CD4-positive, alpha-beta T cell (primary cell): ENCODE measurements at regions not wholly inside any gene's neighbourhood (a gene's known extent, or its start where the extent isn't known, plus 50 kb on each side); places are given as distances from the start of the nearest gene placed in this dataset.

Experiments
- ATAC-seq: fragments of 200-7000 bp; cut with Tn5 transposase; one replicate; pipeline ENCODE4 v1.10.0; 2022; ENCODE audit warnings: mild to moderate bottlenecking; ENCODE audit not compliant: poor library complexity
- CTCF ChIA-PET: fragments of 350-600 bp; sonication (Branson Sonifier 250); formaldehyde crosslinking; loops from one replicate; lab custom pipeline; 2021; ENCODE audit warnings: antibody characterized with exemption, inconsistent platforms; lab: Charles Lee
- POLR2A ChIA-PET: fragments of 350-600 bp; sonication (Branson Sonifier 250); formaldehyde crosslinking; loops from one replicate; lab custom pipeline; 2021; ENCODE audit warnings: antibody characterized with exemption, inconsistent platforms; lab: Charles Lee
- DNase-seq, 14 experiments: peaks; one replicate each; pipeline ENCODE4 v3.0.0-alpha.2; 2013 to 2020; ENCODE audit warnings: mixed read lengths in 2 of 14
- H3K27ac ChIP-seq, 2 donors: one replicate each; pipeline versions ENCODE4 v1.5.1 to v1.7.0; 2013; ENCODE audit warnings: low read length in 2 of 2, low read depth in 1 of 2, mild to moderate bottlenecking in 1 of 2
- H3K27me3 ChIP-seq, 2 experiments: 1 replicate in 1 of 2; 2 replicates in 1 of 2; pipeline versions ENCODE4 v1.6.1 to v1.7.0; 2013; ENCODE audit warnings: low read length in 2 of 2, control low read depth in 1 of 2, mild to moderate bottlenecking in 1 of 2, moderate library complexity in 1 of 2; ENCODE audit not compliant: insufficient read depth in 2 of 2, control insufficient read depth in 1 of 2
- H3K36me3 ChIP-seq: one replicate; pipeline ENCODE4 v1.6.1; 2013; ENCODE audit warnings: low read length, control low read depth; ENCODE audit not compliant: insufficient read depth
- H3K4me1 ChIP-seq: one replicate; pipeline ENCODE4 v1.6.1; 2013; ENCODE audit warnings: low read length, control low read depth; ENCODE audit not compliant: insufficient read depth
- H3K4me3 ChIP-seq: one replicate; pipeline ENCODE4 v1.5.1; 2013; ENCODE audit warnings: mild to moderate bottlenecking, low read length, moderate library complexity
- H3K9me3 ChIP-seq, 2 experiments: 1 replicate in 1 of 2; 2 replicates in 1 of 2; pipeline versions ENCODE4 v1.6.1 to v1.7.0; 2013; ENCODE audit warnings: low read length in 2 of 2, mild to moderate bottlenecking in 2 of 2, control low read depth in 1 of 2, moderate library complexity in 1 of 2; ENCODE audit not compliant: control insufficient read depth in 1 of 2, insufficient read depth in 1 of 2
- H3K27ac Mint-ChIP-seq: one replicate; pipeline ENCODE4 v1.8.0; 2020; ENCODE audit warnings: mixed read lengths
- H3K27me3 Mint-ChIP-seq: one replicate; pipeline ENCODE4 v1.8.0; 2021; ENCODE audit warnings: mixed read lengths
- H3K36me3 Mint-ChIP-seq: one replicate; pipeline ENCODE4 v1.8.0; 2021; ENCODE audit warnings: low read depth, mixed read lengths
- H3K4me1 Mint-ChIP-seq: one replicate; pipeline ENCODE4 v1.8.0; 2021; ENCODE audit warnings: low read depth, mixed read lengths
- H3K4me3 Mint-ChIP-seq: one replicate; pipeline ENCODE4 v1.8.0; 2020; ENCODE audit warnings: mild to moderate bottlenecking, mixed read lengths
- H3K9me3 Mint-ChIP-seq: one replicate; pipeline ENCODE4 v1.8.0; 2020; ENCODE audit warnings: mixed read lengths
- intact Hi-C, 2 experiments: fragments of 100-400 bp; cut with DNase I in 1 of 2; cut with micrococcal nuclease in 1 of 2; formaldehyde crosslinking; loops; one replicate each; pipeline versions ENCODE4 v1.15.1 to v1.9.0; 2023 to 2025; cut with DNase I, micrococcal nuclease
- TF ChIP-seq, protein P1 (sequence below): fragments of 200-600 bp; IDR thresholded peaks from one replicate; pipeline ENCODE4 v1.8.0; 2022; ENCODE audit warnings: antibody characterized with exemption, mild to moderate bottlenecking

DNA sequence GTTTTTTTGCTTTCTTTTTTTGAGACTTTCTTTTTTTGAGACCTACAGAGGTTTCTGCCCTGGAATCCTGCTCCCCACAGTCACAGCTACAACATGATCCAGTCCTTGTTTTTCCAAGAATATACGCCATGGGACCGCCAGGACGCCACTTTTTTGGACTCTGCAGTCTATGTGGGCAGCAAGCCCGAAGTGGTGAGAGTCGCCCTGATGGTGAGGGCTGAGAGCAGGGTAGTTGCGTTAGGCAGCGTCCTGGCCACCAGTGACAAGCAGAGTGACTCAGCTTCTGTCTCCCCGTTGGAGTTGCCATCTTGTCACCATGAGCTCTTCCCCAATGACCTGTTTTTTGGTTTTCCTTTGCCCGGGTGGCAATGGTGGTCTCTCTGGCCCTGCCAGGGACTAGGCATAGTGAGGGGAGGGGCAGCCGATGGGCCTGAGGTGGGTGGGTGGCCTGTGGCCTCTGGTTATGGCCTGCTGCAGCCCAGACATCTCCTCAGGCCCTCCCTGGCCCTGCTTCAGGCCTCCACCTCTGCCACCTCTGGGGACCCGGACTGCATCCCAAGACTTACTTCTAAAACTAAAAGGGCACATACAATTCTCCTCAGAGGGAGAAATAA is 88.0 kb upstream of the MALRD1 start:
- DNase-seq (no peak), ATAC-seq (no peak)
- Histone ChIP-seq H3K27ac (no peak overlapping the region), H3K4me1 (no peaks in the 10 kb centered on the region), H3K9me3 (peaks cover 0 to 20% of the 10 kb centered on the region in 2 experiments), H3K27me3 (no peaks in the 10 kb centered on the region), H3K4me3 (no peak overlapping the region), H3K36me3 (no peaks in the 10 kb centered on the region)
- TF ChIP-seq, protein P1, sequence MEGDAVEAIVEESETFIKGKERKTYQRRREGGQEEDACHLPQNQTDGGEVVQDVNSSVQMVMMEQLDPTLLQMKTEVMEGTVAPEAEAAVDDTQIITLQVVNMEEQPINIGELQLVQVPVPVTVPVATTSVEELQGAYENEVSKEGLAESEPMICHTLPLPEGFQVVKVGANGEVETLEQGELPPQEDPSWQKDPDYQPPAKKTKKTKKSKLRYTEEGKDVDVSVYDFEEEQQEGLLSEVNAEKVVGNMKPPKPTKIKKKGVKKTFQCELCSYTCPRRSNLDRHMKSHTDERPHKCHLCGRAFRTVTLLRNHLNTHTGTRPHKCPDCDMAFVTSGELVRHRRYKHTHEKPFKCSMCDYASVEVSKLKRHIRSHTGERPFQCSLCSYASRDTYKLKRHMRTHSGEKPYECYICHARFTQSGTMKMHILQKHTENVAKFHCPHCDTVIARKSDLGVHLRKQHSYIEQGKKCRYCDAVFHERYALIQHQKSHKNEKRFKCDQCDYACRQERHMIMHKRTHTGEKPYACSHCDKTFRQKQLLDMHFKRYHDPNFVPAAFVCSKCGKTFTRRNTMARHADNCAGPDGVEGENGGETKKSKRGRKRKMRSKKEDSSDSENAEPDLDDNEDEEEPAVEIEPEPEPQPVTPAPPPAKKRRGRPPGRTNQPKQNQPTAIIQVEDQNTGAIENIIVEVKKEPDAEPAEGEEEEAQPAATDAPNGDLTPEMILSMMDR: no peak
- intact Hi-C loops: no loop called here
- Mint-ChIP-seq H3K27ac (no peak overlapping the region), H3K9me3 (peaks cover 2% of the 10 kb centered on the region), H3K4me1 (no peaks in the 10 kb centered on the region), H3K36me3 (no peaks in the 10 kb centered on the region), H3K27me3 (no peaks in the 10 kb centered on the region), H3K4me3 (no peak overlapping the region)
- CTCF ChIA-PET: no interaction called here
- POLR2A ChIA-PET: no interaction called here

DNA sequence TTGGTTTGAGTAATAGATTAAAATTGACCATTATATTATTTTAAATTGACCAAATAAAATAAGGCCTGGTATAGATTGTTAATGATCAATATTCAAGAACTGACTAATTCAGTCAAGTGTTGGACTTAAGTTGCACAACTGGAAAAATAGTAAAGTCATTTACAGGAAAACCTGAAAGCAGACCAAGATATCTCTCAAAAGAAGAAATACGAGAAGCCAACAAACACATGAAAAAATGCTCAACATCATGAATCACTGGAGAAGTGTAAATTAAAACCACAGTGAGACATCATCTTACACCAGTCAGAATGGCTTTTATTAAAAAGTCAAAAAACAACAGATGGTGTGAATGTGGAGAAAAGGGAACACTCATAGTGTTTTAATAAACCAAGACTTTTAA is 80.4 kb upstream of the MALRD1 start:
- intact Hi-C loops: no loop called here
- POLR2A ChIA-PET: no interaction called here
- no peak for ATAC-seq
- Mint-ChIP-seq H3K4me3 (no peak overlapping the region), H3K9me3 (peaks cover 6% of the 10 kb centered on the region), H3K27me3 (no peaks in the 10 kb centered on the region), H3K27ac (no peak overlapping the region), H3K36me3 (no peaks in the 10 kb centered on the region), H3K4me1 (no peaks in the 10 kb centered on the region)
- no peak for DNase-seq
- Histone ChIP-seq H3K4me3 (no peak overlapping the region), H3K4me1 (no peaks in the 10 kb centered on the region), H3K36me3 (no peaks in the 10 kb centered on the region), H3K9me3 (no peaks in the 10 kb centered on the region), H3K27me3 (no peaks in the 10 kb centered on the region), H3K27ac (no peak overlapping the region)
- CTCF ChIA-PET: no interaction called here
- TF ChIP-seq, protein P1: no peak

GRCh38 chr10:18976696-18977251 is 71.8 kb upstream of the MALRD1 start:
- ChIA-PET POLR2A (no interaction called here), CTCF (no interaction called here)
- ATAC-seq: no peak
- Mint-ChIP-seq H3K27me3 (no peaks in the 10 kb centered on the region), H3K36me3 (no peaks in the 10 kb centered on the region), H3K9me3 (peaks cover 13% of the 10 kb centered on the region), H3K27ac (no peak overlapping the region), H3K4me1 (no peaks in the 10 kb centered on the region), H3K4me3 (no peak overlapping the region)
- no peaks in the 10 kb centered on the region for H3K36me3 ChIP-seq
- no peak overlapping the region for H3K4me3 ChIP-seq
- no peaks in the 10 kb centered on the region for H3K27me3 ChIP-seq
- H3K9me3 ChIP-seq: no peaks in the 10 kb centered on the region
- no peak for DNase-seq
- TF ChIP-seq, protein P1: no peak
- intact Hi-C loops: no loop called here
- no peaks in the 10 kb centered on the region for H3K4me1 ChIP-seq
- no peak overlapping the region for H3K27ac ChIP-seq
